Liver (tissue), 3 donors: ENCODE measurements at regions not wholly inside any gene's neighbourhood (a gene's known extent, or its start where the extent isn't known, plus 50 kb on each side); places are given as distances from the start of the nearest gene placed in this dataset.

Source experiments
- CTCF ChIP-seq: fragments of 150-350 bp; IDR thresholded peaks from 2 replicates; pipeline ENCODE4 v1.5.1; 2017; ENCODE audit warnings: improper control_type of control experiment, low read depth, low read length; ENCODE audit not compliant: missing input control
- EGR1 ChIP-seq, 2 donors: IDR thresholded peaks; 2 replicates each; pipeline ENCODE4 v1.6.1; 2016 to 2018; ENCODE audit warnings: antibody characterized with exemption in 2 of 2, low read depth in 2 of 2
- GABPA ChIP-seq, 2 donors: IDR thresholded peaks in 1 of 2; conservative IDR thresholded peaks in 1 of 2; 2 replicates each; pipeline ENCODE4 v1.6.1; 2016; ENCODE audit warnings: antibody characterized with exemption in 2 of 2, mild to moderate bottlenecking in 1 of 2, moderate library complexity in 1 of 2
- JUND ChIP-seq, 2 donors: IDR thresholded peaks; 2 replicates each; pipeline ENCODE4 v1.6.1; 2016; ENCODE audit warnings: antibody characterized with exemption in 2 of 2
- MAX ChIP-seq: IDR thresholded peaks from 2 replicates; pipeline ENCODE4 v1.6.1; 2016; ENCODE audit warnings: antibody characterized with exemption
- RAD21 ChIP-seq, 2 donors: IDR thresholded peaks; 2 replicates each; pipeline ENCODE4 v1.6.1; 2016; ENCODE audit warnings: antibody characterized with exemption in 2 of 2, mild to moderate bottlenecking in 2 of 2
- SP1 ChIP-seq: IDR thresholded peaks from 2 replicates; pipeline ENCODE4 v1.6.1; 2018; ENCODE audit warnings: antibody characterized with exemption, mild to moderate bottlenecking
- TAF1 ChIP-seq: conservative IDR thresholded peaks from 2 replicates; pipeline ENCODE4 v1.6.1; 2016; ENCODE audit warnings: antibody characterized with exemption, mild to moderate bottlenecking
- YY1 ChIP-seq: IDR thresholded peaks from 2 replicates; pipeline ENCODE4 v1.6.1; 2016; ENCODE audit warnings: antibody characterized with exemption, mild to moderate bottlenecking
- ZBTB33 ChIP-seq: IDR thresholded peaks from 2 replicates; pipeline ENCODE4 v1.6.1; 2016; ENCODE audit warnings: antibody characterized with exemption
- TF ChIP-seq, protein P1 (sequence below): IDR thresholded peaks from 2 replicates; pipeline ENCODE4 v1.6.1; 2016; ENCODE audit warnings: antibody characterized with exemption, mild to moderate bottlenecking
- TF ChIP-seq, protein P2 (sequence below): IDR thresholded peaks from 2 replicates; pipeline ENCODE4 v1.6.1; 2016; ENCODE audit warnings: antibody characterized with exemption
- donor health status: healthy.
- donor health status: healthy.

GRCh38 chr16:26456074-26456473 lies 610.7 kb upstream of the C16orf82 start:
- no peak for TF ChIP-seq RAD21 (IDR thresholded peaks at IDR 0.05)
- no peak for TF ChIP-seq CTCF
- TF ChIP-seq, protein P1, sequence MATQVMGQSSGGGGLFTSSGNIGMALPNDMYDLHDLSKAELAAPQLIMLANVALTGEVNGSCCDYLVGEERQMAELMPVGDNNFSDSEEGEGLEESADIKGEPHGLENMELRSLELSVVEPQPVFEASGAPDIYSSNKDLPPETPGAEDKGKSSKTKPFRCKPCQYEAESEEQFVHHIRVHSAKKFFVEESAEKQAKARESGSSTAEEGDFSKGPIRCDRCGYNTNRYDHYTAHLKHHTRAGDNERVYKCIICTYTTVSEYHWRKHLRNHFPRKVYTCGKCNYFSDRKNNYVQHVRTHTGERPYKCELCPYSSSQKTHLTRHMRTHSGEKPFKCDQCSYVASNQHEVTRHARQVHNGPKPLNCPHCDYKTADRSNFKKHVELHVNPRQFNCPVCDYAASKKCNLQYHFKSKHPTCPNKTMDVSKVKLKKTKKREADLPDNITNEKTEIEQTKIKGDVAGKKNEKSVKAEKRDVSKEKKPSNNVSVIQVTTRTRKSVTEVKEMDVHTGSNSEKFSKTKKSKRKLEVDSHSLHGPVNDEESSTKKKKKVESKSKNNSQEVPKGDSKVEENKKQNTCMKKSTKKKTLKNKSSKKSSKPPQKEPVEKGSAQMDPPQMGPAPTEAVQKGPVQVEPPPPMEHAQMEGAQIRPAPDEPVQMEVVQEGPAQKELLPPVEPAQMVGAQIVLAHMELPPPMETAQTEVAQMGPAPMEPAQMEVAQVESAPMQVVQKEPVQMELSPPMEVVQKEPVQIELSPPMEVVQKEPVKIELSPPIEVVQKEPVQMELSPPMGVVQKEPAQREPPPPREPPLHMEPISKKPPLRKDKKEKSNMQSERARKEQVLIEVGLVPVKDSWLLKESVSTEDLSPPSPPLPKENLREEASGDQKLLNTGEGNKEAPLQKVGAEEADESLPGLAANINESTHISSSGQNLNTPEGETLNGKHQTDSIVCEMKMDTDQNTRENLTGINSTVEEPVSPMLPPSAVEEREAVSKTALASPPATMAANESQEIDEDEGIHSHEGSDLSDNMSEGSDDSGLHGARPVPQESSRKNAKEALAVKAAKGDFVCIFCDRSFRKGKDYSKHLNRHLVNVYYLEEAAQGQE: no peak
- TF ChIP-seq TAF1: no peak
- TF ChIP-seq JUND (IDR thresholded peaks at IDR 0.05): no peak
- TF ChIP-seq, protein P2, sequence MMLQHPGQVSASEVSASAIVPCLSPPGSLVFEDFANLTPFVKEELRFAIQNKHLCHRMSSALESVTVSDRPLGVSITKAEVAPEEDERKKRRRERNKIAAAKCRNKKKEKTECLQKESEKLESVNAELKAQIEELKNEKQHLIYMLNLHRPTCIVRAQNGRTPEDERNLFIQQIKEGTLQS: no peak
- no peak for TF ChIP-seq EGR1 (IDR thresholded peaks at IDR 0.05; ENCODE audit: low read depth in 2 of 2)
- no peak for TF ChIP-seq MAX
- no peak for TF ChIP-seq GABPA (IDR thresholded peaks at IDR 0.05 in 1 of 2, conservative IDR thresholded peaks at IDR 0.05 in 1 of 2)
- TF ChIP-seq YY1: no peak
- TF ChIP-seq SP1: no peak
- TF ChIP-seq ZBTB33: no peak
